Natural killer cell (primary cell): ENCODE measurements at regions not wholly inside any gene's neighbourhood (a gene's known extent, or its start where the extent isn't known, plus 50 kb on each side); places are given as distances from the start of the nearest gene placed in this dataset.

Experiments
- ATAC-seq, 3 donors: fragments of 150-1000 bp in 2 of 3; fragments of 200-7000 bp in 1 of 3; cut with Tn5 transposase; 1 replicate in 1 of 3; 2 replicates in 2 of 3; pipeline ENCODE4 v1.10.0; 2021; ENCODE audit warnings: mild to moderate bottlenecking in 2 of 3, moderate library complexity in 2 of 3
- DNase-seq, 2 donors: peaks; one replicate each; pipeline versions ENCODE4 v3.0.0 to v3.0.0-alpha.2; 2013 to 2021; ENCODE audit warnings: mixed read lengths in 1 of 2
- H3K27ac ChIP-seq: one replicate; pipeline ENCODE4 v1.5.1; 2013; ENCODE audit warnings: mild to moderate bottlenecking, low read length
- H3K27me3 ChIP-seq: one replicate; pipeline ENCODE4 v1.6.1; 2013; ENCODE audit warnings: low read length; ENCODE audit not compliant: control insufficient read depth, insufficient read depth
- H3K36me3 ChIP-seq: one replicate; pipeline ENCODE4 v1.6.1; 2013; ENCODE audit warnings: low read length; ENCODE audit not compliant: control insufficient read depth, insufficient read depth
- H3K4me1 ChIP-seq: one replicate; pipeline ENCODE4 v1.6.1; 2013; ENCODE audit warnings: low read length; ENCODE audit not compliant: control insufficient read depth, insufficient read depth
- H3K4me3 ChIP-seq: one replicate; pipeline ENCODE4 v1.5.1; 2013; ENCODE audit warnings: low read length
- H3K9me3 ChIP-seq: one replicate; pipeline ENCODE4 v1.6.1; 2013; ENCODE audit warnings: low read length; ENCODE audit not compliant: control insufficient read depth, insufficient read depth
- H3K27ac Mint-ChIP-seq, 2 donors: one replicate each; pipeline ENCODE4 v1.8.0; 2022; ENCODE audit warnings: mild to moderate bottlenecking in 2 of 2, mixed read lengths in 2 of 2, moderate library complexity in 1 of 2
- H3K27me3 Mint-ChIP-seq, 2 donors: one replicate each; pipeline ENCODE4 v1.8.0; 2022; ENCODE audit warnings: low read depth in 2 of 2, mixed read lengths in 2 of 2
- H3K36me3 Mint-ChIP-seq: one replicate; pipeline ENCODE4 v1.8.0; 2022; ENCODE audit warnings: mixed read lengths
- H3K4me1 Mint-ChIP-seq, 2 donors: one replicate each; pipeline ENCODE4 v1.8.0; 2022; ENCODE audit warnings: mixed read lengths in 2 of 2
- H3K4me3 Mint-ChIP-seq: one replicate; pipeline ENCODE4 v1.8.0; 2022; ENCODE audit warnings: mild to moderate bottlenecking, moderate library complexity, mixed read lengths
- H3K9me3 Mint-ChIP-seq, 2 donors: one replicate each; pipeline ENCODE4 v1.8.0; 2022; ENCODE audit warnings: mixed read lengths in 2 of 2
- CTCF ChIP-seq: fragments of 200-600 bp; IDR thresholded peaks from one replicate; pipeline ENCODE4 v1.8.0; 2022; ENCODE audit warnings: antibody characterized with exemption
- WGBS: methylation state at CpG from one replicate; pipeline ENCODE4 v1.1.7; 2013; ENCODE audit warnings: missing lambda C conversion rate; ENCODE audit not compliant: insufficient coverage; 5-methylcytosine and 5-hydroxymethylcytosine counted together
- intact Hi-C: fragments of 100-400 bp; cut with micrococcal nuclease; formaldehyde crosslinking; loops from one replicate; pipeline ENCODE4 v1.14.2; 2022

DNA sequence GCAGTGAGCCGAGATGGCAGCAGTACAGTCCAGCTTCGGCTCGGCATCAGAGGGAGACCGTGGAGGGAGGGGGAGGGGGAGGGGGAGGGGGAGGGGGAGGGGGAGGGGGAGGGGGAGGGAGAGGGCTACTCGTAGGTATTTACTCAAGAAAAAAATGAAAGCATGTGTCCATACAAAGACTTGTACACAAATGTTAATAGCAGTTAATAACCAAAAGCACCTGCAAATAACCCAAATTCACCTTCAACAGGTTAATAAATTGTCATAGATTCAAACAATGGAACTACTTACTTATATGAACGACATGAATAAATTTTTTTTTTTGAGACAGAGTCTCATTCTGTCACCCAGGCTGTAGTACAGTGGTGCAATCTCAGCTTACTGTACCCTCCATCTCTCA lies 152.4 kb downstream of the BRMS1L start:
- DNase-seq (no peak), ATAC-seq (no peak)
- Histone ChIP-seq H3K4me1 (no peaks in the 10 kb centered on the region), H3K36me3 (no peaks in the 10 kb centered on the region), H3K9me3 (no peaks in the 10 kb centered on the region), H3K27ac (no peak overlapping the region), H3K27me3 (no peaks in the 10 kb centered on the region), H3K4me3 (no peak overlapping the region)
- TF ChIP-seq CTCF, result no peak
- Mint-ChIP-seq H3K27me3 (no peaks in the 10 kb centered on the region), H3K4me1 (no peaks in the 10 kb centered on the region), H3K27ac (no peak overlapping the region), H3K36me3 (no peaks in the 10 kb centered on the region), H3K9me3 (peaks cover 0 to 5% of the 10 kb centered on the region in 2 donors), H3K4me3 (no peak overlapping the region)
- intact Hi-C loops, result no loop called here
- 100% methylated on average over 1 of the region's 6 CpGs for WGBS

- H3K27ac ChIP-seq, result no peak overlapping the region
- H3K4me3 Mint-ChIP-seq, result no peak overlapping the region
- H3K36me3 Mint-ChIP-seq, result no peaks in the 10 kb centered on the region
- DNase-seq, result no peak
- no peak overlapping the region for H3K4me3 ChIP-seq
- H3K27ac Mint-ChIP-seq, result no peak overlapping the region
- no peak for TF ChIP-seq CTCF
- no peaks in the 10 kb centered on the region for H3K9me3 ChIP-seq
- no peaks in the 10 kb centered on the region for H3K4me1 Mint-ChIP-seq
- H3K27me3 ChIP-seq, result no peaks in the 10 kb centered on the region
- ATAC-seq, result no peak
- peaks cover 0 to 2% of the 10 kb centered on the region in 2 donors for H3K9me3 Mint-ChIP-seq
- no peaks in the 10 kb centered on the region for H3K36me3 ChIP-seq
- H3K27me3 Mint-ChIP-seq, result peaks cover 0 to 3% of the 10 kb centered on the region in 2 donors
- no CpG with 5 or more reads among the region's 4 CpGs for WGBS
- no peaks in the 10 kb centered on the region for H3K4me1 ChIP-seq
- intact Hi-C loops, result no loop called here
Measured at GRCh38 chr14:35975814-35976213, 149.7 kb downstream of the BRMS1L start.

- Mint-ChIP-seq H3K9me3 (peaks cover 0 to 5% of the 10 kb centered on the region in 2 donors), H3K36me3 (no peaks in the 10 kb centered on the region), H3K4me3 (no peak overlapping the region), H3K27me3 (peaks cover 5 to 7% of the 10 kb centered on the region in 2 donors), H3K27ac (no peak overlapping the region), H3K4me1 (no peaks in the 10 kb centered on the region)
- Histone ChIP-seq H3K9me3 (no peaks in the 10 kb centered on the region), H3K4me3 (no peak overlapping the region), H3K27ac (no peak overlapping the region), H3K36me3 (no peaks in the 10 kb centered on the region), H3K27me3 (no peaks in the 10 kb centered on the region), H3K4me1 (no peaks in the 10 kb centered on the region)
- intact Hi-C loops, result no loop called here
- ATAC-seq (no peak), DNase-seq (no peak)
- WGBS, result no CpG with 5 or more reads among the region's 1 CpG
- no peak for TF ChIP-seq CTCF
Measured at GRCh38 chr14:35973770-35974169, 147.6 kb downstream of the BRMS1L start.

DNA sequence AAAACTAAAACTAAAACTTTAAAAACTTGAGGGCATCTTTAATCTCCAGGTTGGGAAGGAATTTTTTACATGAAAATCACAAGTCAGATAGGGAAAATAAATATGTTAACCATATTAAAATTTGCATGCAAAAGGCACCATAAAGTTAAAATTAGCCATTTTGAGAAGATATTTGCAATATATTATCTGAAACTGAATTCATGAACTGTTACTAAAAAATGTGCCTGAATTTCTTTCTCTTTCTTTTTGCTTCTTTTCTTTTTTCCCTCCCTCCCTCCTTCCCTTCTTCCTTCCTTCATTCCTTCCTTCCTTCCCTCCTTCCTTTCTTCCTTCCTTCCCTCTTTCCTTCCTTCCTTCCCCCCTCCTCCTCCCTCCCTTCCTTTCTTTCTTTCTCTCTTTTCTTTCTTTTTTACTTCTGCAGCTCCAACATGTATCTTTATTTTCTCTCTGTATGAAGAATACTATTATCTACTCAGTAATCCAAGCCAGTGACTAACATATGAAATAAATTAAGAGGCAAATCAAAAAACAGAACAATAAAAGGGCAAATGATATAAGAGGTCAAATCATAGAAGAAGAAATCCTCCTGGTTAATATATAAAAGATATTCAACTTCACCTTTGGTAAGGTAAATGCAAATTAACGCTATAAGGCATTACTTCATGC lies 146.0 kb downstream of the BRMS1L start:
- Histone ChIP-seq H3K4me3 (no peak overlapping the region), H3K9me3 (no peaks in the 10 kb centered on the region), H3K27ac (no peak overlapping the region), H3K27me3 (no peaks in the 10 kb centered on the region), H3K36me3 (no peaks in the 10 kb centered on the region), H3K4me1 (no peaks in the 10 kb centered on the region)
- H3K4me1 Mint-ChIP-seq, result no peaks in the 10 kb centered on the region
- 100% methylated on average over 1 of the region's 1 CpG for WGBS
- no peak overlapping the region for H3K4me3 Mint-ChIP-seq
- H3K27me3 Mint-ChIP-seq, result peaks cover 5 to 7% of the 10 kb centered on the region in 2 donors
- H3K9me3 Mint-ChIP-seq, result peaks cover 0 to 5% of the 10 kb centered on the region in 2 donors
- H3K27ac Mint-ChIP-seq, result no peak overlapping the region
- intact Hi-C loops, result no loop called here
- TF ChIP-seq CTCF, result no peak
- ATAC-seq (no peak), DNase-seq (no peak)
- H3K36me3 Mint-ChIP-seq, result no peaks in the 10 kb centered on the region
